ENCODE measurements at regions not wholly inside any gene's neighbourhood (a gene's known extent, or its start where the extent isn't known, plus 50 kb on each side); places are given as distances from the start of the nearest gene placed in this dataset.

GRCh38 chr20:63100174-63100925, 93.6 kb upstream of the BHLHE23 start:
- DNase-seq (ENCODE audit: low read depth) = no peak

GRCh38 chr20:63099456-63100173, 92.9 kb upstream of the BHLHE23 start:
- no peak for DNase-seq (ENCODE audit: low read depth)

GRCh38 chr20:63098195-63098810, 91.5 kb upstream of the BHLHE23 start:
- no peak for DNase-seq (ENCODE audit: low read depth)

GRCh38 chr20:63097336-63097831, 90.6 kb upstream of the BHLHE23 start:
- DNase-seq (ENCODE audit: low read depth) = no peak

GRCh38 chr20:63096681-63097335, 90.0 kb upstream of the BHLHE23 start:
- DNase-seq (ENCODE audit: low read depth) = no peak

GRCh38 chr20:63095718-63096654, 89.2 kb upstream of the BHLHE23 start:
- no peak for DNase-seq (ENCODE audit: low read depth)

- no peak for DNase-seq (ENCODE audit: low read depth)
These were observed 88.2 kb upstream of the BHLHE23 start for GRCh38 chr20:63094767-63095499.

- DNase-seq (ENCODE audit: low read depth) = no peak
These were observed 87.4 kb upstream of the BHLHE23 start for GRCh38 chr20:63093966-63094766.

- no peak for DNase-seq (ENCODE audit: low read depth)
These were observed 86.0 kb upstream of the BHLHE23 start for GRCh38 chr20:63092660-63093215.

GRCh38 chr20:63091901-63092659, 85.3 kb upstream of the BHLHE23 start:
- no peak for DNase-seq (ENCODE audit: low read depth)

GRCh38 chr20:63090682-63091571, 84.2 kb upstream of the BHLHE23 start:
- no peak for DNase-seq (ENCODE audit: low read depth)

GRCh38 chr20:63090052-63090451, 83.3 kb upstream of the BHLHE23 start:
- no peak for DNase-seq (ENCODE audit: low read depth)

GRCh38 chr20:63089051-63089907, 82.5 kb upstream of the BHLHE23 start:
- no peak for DNase-seq (ENCODE audit: low read depth)

GRCh38 chr20:63087872-63088680, 81.3 kb upstream of the BHLHE23 start:
- no peak for DNase-seq (ENCODE audit: low read depth)

GRCh38 chr20:63087236-63087871, 80.6 kb upstream of the BHLHE23 start:
- DNase-seq (ENCODE audit: low read depth) = no peak
